ENCODE measurements at regions not wholly inside any gene's neighbourhood (a gene's known extent, or its start where the extent isn't known, plus 50 kb on each side); places are given as distances from the start of the nearest gene placed in this dataset.

DNA sequence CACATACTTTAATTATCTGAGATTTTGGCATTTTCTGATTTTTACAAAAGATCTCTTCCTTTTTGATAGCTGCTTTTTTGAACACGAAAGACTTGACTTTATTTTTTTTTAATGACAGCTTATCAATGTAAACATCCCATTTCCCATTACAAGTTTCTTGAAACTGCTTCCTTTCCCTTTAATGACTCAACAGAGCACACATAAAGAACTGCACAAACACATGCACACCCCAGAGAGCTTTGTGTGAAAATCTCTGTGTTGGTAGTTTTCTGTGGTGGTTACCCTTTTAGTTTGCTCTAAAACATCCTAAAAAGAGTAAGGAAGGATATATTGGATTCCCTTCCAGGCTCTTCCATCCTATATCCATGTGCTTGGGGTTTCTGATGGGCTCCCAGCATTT is 125.1 kb upstream of the ZNF32 start:
- TF ChIP-seq, protein P1, sequence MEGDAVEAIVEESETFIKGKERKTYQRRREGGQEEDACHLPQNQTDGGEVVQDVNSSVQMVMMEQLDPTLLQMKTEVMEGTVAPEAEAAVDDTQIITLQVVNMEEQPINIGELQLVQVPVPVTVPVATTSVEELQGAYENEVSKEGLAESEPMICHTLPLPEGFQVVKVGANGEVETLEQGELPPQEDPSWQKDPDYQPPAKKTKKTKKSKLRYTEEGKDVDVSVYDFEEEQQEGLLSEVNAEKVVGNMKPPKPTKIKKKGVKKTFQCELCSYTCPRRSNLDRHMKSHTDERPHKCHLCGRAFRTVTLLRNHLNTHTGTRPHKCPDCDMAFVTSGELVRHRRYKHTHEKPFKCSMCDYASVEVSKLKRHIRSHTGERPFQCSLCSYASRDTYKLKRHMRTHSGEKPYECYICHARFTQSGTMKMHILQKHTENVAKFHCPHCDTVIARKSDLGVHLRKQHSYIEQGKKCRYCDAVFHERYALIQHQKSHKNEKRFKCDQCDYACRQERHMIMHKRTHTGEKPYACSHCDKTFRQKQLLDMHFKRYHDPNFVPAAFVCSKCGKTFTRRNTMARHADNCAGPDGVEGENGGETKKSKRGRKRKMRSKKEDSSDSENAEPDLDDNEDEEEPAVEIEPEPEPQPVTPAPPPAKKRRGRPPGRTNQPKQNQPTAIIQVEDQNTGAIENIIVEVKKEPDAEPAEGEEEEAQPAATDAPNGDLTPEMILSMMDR (IDR thresholded peaks at IDR 0.05): no peak
- TF ChIP-seq POLR2A (IDR thresholded peaks at IDR 0.05): no peak
- no peak for TF ChIP-seq EP300 (IDR thresholded peaks at IDR 0.05)

Data from tibial nerve (tissue), 4 donors.